ENCODE measurements at regions not wholly inside any gene's neighbourhood (a gene's known extent, or its start where the extent isn't known, plus 50 kb on each side); places are given as distances from the start of the nearest gene placed in this dataset.

GRCh38 chr5:97979740-97980139 lies 793.7 kb upstream of the RGMB start:
- no peak overlapping the region for H2BK20ac ChIP-seq (ENCODE audit: low read depth, low read length)
- no peaks in the 10 kb centered on the region for H3K79me1 ChIP-seq (ENCODE audit: low read depth in 1 of 2, low read length in 2 of 2)
- H2AK9ac ChIP-seq (replicated peaks; ENCODE audit: low read depth, low read length, poor library complexity), result no peak overlapping the region
- H2BK120ac ChIP-seq (ENCODE audit: low read depth, low read length), result no peak overlapping the region; the same call in 1 of the 2 replicates
- no peaks in the 10 kb centered on the region for H3K27me3 ChIP-seq (ENCODE audit: control insufficient read depth, insufficient read depth, low read length)
- no peak overlapping the region for H3K4ac ChIP-seq (ENCODE audit: low read depth, low read length)
- H3K9ac ChIP-seq (ENCODE audit: low read depth, low read length), result no peak overlapping the region
- dilution Hi-C loops (cut with HindIII; ENCODE audit: low sequenced_read_pairs, unreplicated experiment), result no loop called here
- H3K23ac ChIP-seq (ENCODE audit: low read depth, low read length), result no peak overlapping the region
- no peak overlapping the region for H2BK15ac ChIP-seq (ENCODE audit: low read depth, low read length)
- no peak overlapping the region for H3K14ac ChIP-seq (replicated peaks; ENCODE audit: low read depth, low read length)
- H2AFZ ChIP-seq (replicated peaks; ENCODE audit: low read length, poor library complexity), result no peak overlapping the region
- BruUV-seq (replicated peaks), result no TSS peak
- H3K56ac ChIP-seq (ENCODE audit: extremely low read depth, insufficient read depth, low read length), result no peak overlapping the region
- peak; percentile 77 for DNase-seq
- WGBS, 2 experiments (ENCODE audit: extremely low coverage in 2 of 2, insufficient read length in 1 of 2), result 29% methylated on average over 1 of the region's 3 CpGs; no CpG with 5 or more reads in 1 of the 2 experiments
- no peak overlapping the region for H3K4me3 ChIP-seq (ENCODE audit: insufficient read depth, low read depth, low read length)
- intact Hi-C loops (cut with micrococcal nuclease), result loop anchor here (10.0 kb wide), 2 partner anchors 485 to 605 kb away; no protein-coding TSS in a partner anchor
- H3K27ac ChIP-seq (ENCODE audit: insufficient read depth, low read length), result peak overlapping the region; percentile 68; the same call in 1 of the 2 replicates
- H4K91ac ChIP-seq (ENCODE audit: insufficient read depth, low read depth, low read length), result no peak overlapping the region
- ATAC-seq (ENCODE audit: low read depth), result peak; percentile 62
- TF ChIP-seq MAFK (IDR thresholded peaks at IDR 0.05; ENCODE audit: low read depth, low read length) (no peak), RFX5 (IDR thresholded peaks at IDR 0.05; ENCODE audit: low read depth, low read length) (no peak), MAZ (IDR thresholded peaks at IDR 0.05; ENCODE audit: borderline replicate concordance, low read depth, low read length) (no peak), CEBPB (IDR thresholded peaks at IDR 0.05; ENCODE audit: low read depth, low read length) (no peak), FOS (IDR thresholded peaks at IDR 0.05; ENCODE audit: low read depth, low read length) (no peak), SMC3 (IDR thresholded peaks at IDR 0.05; ENCODE audit: low read depth, low read length) (no peak), RAD21 (IDR thresholded peaks at IDR 0.05; ENCODE audit: low read length) (no peak), POLR2A (IDR thresholded peaks at IDR 0.05; ENCODE audit: low read depth, low read length) (no peak), NFE2L2 (IDR thresholded peaks at IDR 0.05; ENCODE audit: low read depth, low read length) (no peak), CHD1 (IDR thresholded peaks at IDR 0.05; ENCODE audit: low read depth, low read length) (no peak), MXI1 (IDR thresholded peaks at IDR 0.05; ENCODE audit: borderline replicate concordance, low read depth, low read length) (no peak), BHLHE40 (IDR thresholded peaks at IDR 0.05; ENCODE audit: low read depth, low read length) (no peak), USF2 (IDR thresholded peaks at IDR 0.05; ENCODE audit: low read depth, low read length) (no peak), RCOR1 (IDR thresholded peaks at IDR 0.05; ENCODE audit: insufficient replicate concordance, low read length) (no peak)
- TF ChIP-seq, protein P1, sequence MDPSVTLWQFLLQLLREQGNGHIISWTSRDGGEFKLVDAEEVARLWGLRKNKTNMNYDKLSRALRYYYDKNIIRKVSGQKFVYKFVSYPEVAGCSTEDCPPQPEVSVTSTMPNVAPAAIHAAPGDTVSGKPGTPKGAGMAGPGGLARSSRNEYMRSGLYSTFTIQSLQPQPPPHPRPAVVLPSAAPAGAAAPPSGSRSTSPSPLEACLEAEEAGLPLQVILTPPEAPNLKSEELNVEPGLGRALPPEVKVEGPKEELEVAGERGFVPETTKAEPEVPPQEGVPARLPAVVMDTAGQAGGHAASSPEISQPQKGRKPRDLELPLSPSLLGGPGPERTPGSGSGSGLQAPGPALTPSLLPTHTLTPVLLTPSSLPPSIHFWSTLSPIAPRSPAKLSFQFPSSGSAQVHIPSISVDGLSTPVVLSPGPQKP (IDR thresholded peaks at IDR 0.05; ENCODE audit: borderline replicate concordance, low read depth, low read length), result no peak
- TF ChIP-seq, protein P2, sequence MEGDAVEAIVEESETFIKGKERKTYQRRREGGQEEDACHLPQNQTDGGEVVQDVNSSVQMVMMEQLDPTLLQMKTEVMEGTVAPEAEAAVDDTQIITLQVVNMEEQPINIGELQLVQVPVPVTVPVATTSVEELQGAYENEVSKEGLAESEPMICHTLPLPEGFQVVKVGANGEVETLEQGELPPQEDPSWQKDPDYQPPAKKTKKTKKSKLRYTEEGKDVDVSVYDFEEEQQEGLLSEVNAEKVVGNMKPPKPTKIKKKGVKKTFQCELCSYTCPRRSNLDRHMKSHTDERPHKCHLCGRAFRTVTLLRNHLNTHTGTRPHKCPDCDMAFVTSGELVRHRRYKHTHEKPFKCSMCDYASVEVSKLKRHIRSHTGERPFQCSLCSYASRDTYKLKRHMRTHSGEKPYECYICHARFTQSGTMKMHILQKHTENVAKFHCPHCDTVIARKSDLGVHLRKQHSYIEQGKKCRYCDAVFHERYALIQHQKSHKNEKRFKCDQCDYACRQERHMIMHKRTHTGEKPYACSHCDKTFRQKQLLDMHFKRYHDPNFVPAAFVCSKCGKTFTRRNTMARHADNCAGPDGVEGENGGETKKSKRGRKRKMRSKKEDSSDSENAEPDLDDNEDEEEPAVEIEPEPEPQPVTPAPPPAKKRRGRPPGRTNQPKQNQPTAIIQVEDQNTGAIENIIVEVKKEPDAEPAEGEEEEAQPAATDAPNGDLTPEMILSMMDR (conservative IDR thresholded peaks at IDR 0.05; ENCODE audit: low read depth, low read length), result no peak
- no peak overlapping the region for H2BK5ac ChIP-seq (ENCODE audit: low read depth, low read length, poor library complexity, severe bottlenecking)
- H4K8ac ChIP-seq (ENCODE audit: low read depth in 2 of 2, low read length in 2 of 2), result no peak overlapping the region
- peak overlapping the region; percentile 43; the same call in 1 of the 2 replicates for H3K18ac ChIP-seq (ENCODE audit: low read depth, low read length)
- no peaks in the 10 kb centered on the region for H3K9me3 ChIP-seq (ENCODE audit: control insufficient read depth, insufficient read depth, low read length)
- H2AK5ac ChIP-seq (ENCODE audit: low read depth, low read length), result no peak overlapping the region
- in situ Hi-C loops (cut with MboI; ENCODE audit: low sequenced_read_pairs), result no loop called here
- H3K36me3 ChIP-seq (ENCODE audit: control insufficient read depth, insufficient read depth, low read length), result no peaks in the 10 kb centered on the region
- CTCF ChIA-PET, result no interaction called here
- H3K4me2 ChIP-seq (ENCODE audit: low read depth, low read length), result peak overlapping the region; percentile 61
- no peaks in the 10 kb centered on the region for H4K20me1 ChIP-seq (ENCODE audit: insufficient read depth, low read length)
- no peaks in the 10 kb centered on the region for H3K4me1 ChIP-seq (ENCODE audit: control insufficient read depth, insufficient read depth, low read length)
- POLR2A ChIA-PET (ENCODE audit: unreplicated experiment), result no interaction called here
- H3K9me1 ChIP-seq (ENCODE audit: insufficient read depth, low read length), result no peaks in the 10 kb centered on the region
- H4K5ac ChIP-seq (ENCODE audit: low read depth, low read length), result no peak overlapping the region; the same call in 1 of the 2 replicates
